Caco-2 (cell line): ENCODE measurements at regions not wholly inside any gene's neighbourhood (a gene's known extent, or its start where the extent isn't known, plus 50 kb on each side); places are given as distances from the start of the nearest gene placed in this dataset.

Source experiments
- BruUV-seq: library from RNA; stranded (reverse); fragments of 400-500 nt; replicated peaks from 2 replicates; lab custom pipeline; 2021; lab: Mats Ljungman, UMichigan
- CTCF ChIA-PET: fragments of 300-600 bp; sonication (Branson Sonifier 250); formaldehyde crosslinking; loops from one replicate; lab custom pipeline; 2022; ENCODE audit warnings: antibody characterized with exemption; lab: Charles Lee
- POLR2A ChIA-PET: fragments of 300-600 bp; sonication (Branson Sonifier 250); formaldehyde crosslinking; loops from one replicate; lab custom pipeline; 2022; ENCODE audit warnings: antibody characterized with exemption; lab: Charles Lee
- DNase-seq, 2 experiments: peaks; one replicate each; pipeline versions ENCODE4 v3.0.0 to v3.0.0-alpha.2; 2020 to 2022
- H3K27me3 ChIP-seq: replicated peaks from 2 replicates; pipeline ENCODE4 v1.6.0; 2011; ENCODE audit warnings: low read length; ENCODE audit not compliant: control insufficient read depth, insufficient read depth
- H3K36me3 ChIP-seq: 2 replicates; pipeline ENCODE4 v1.5.1; 2011; ENCODE audit warnings: low read length; ENCODE audit not compliant: control insufficient read depth, insufficient read depth
- H3K4me1 ChIP-seq: fragments of 250-450 bp; sonication (Bioruptor Pico); 2 replicates; pipeline ENCODE4 v1.5.1; 2020; ENCODE audit warnings: mild to moderate bottlenecking
- H3K4me3 ChIP-seq: 2 replicates; pipeline ENCODE4 v1.5.1; 2011; ENCODE audit warnings: low read depth, mild to moderate bottlenecking, control low read depth, low read length
- H3K9me3 ChIP-seq: fragments of 250-450 bp; sonication (Bioruptor Pico); 2 replicates; pipeline ENCODE4 v1.5.1; 2020; ENCODE audit warnings: mild to moderate bottlenecking, moderate library complexity
- H3K27ac Mint-ChIP-seq: one replicate; pipeline ENCODE4 v1.8.0; 2022; ENCODE audit warnings: mixed read lengths; ENCODE audit not compliant: unreplicated experiment
- H3K27me3 Mint-ChIP-seq: one replicate; pipeline ENCODE4 v1.8.0; 2022; ENCODE audit warnings: mixed read lengths; ENCODE audit not compliant: insufficient read depth, unreplicated experiment
- H3K36me3 Mint-ChIP-seq: one replicate; pipeline ENCODE4 v1.8.0; 2022; ENCODE audit warnings: mild to moderate bottlenecking, mixed read lengths; ENCODE audit not compliant: insufficient read depth, unreplicated experiment
- H3K4me1 Mint-ChIP-seq: one replicate; pipeline ENCODE4 v1.8.0; 2022; ENCODE audit warnings: low read depth, mixed read lengths; ENCODE audit not compliant: unreplicated experiment
- H3K4me3 Mint-ChIP-seq: one replicate; pipeline ENCODE4 v1.8.0; 2022; ENCODE audit warnings: mild to moderate bottlenecking, moderate library complexity, mixed read lengths; ENCODE audit not compliant: unreplicated experiment
- H3K9me3 Mint-ChIP-seq: one replicate; pipeline ENCODE4 v1.8.0; 2022; ENCODE audit warnings: mixed read lengths; ENCODE audit not compliant: unreplicated experiment
- CTCF ChIP-seq, 2 experiments: fragments of 200-600 bp in 1 of 2; IDR thresholded peaks; 1 replicate in 1 of 2; 2 replicates in 1 of 2; pipeline versions ENCODE4 v1.5.1 to v1.8.0; 2011 to 2022; ENCODE audit warnings: antibody characterized with exemption in 1 of 2, control low read depth in 1 of 2, inconsistent platforms in 1 of 2, low read depth in 1 of 2, low read length in 1 of 2, mild to moderate bottlenecking in 1 of 2, moderate library complexity in 1 of 2; ENCODE audit not compliant: insufficient read depth in 1 of 2, severe bottlenecking in 1 of 2, unreplicated experiment in 1 of 2
- intact Hi-C: fragments of 100-400 bp; cut with micrococcal nuclease; formaldehyde crosslinking; loops from one replicate; pipeline ENCODE4 v1.10.0; 2022; ENCODE audit not compliant: unreplicated experiment

GRCh38 chr9:21692390-21692789 is 110.0 kb upstream of the MTAP start:
- CTCF ChIA-PET: no interaction called here
- no peaks in the 10 kb centered on the region for H3K36me3 ChIP-seq
- no peak for DNase-seq
- H3K27me3 Mint-ChIP-seq: no peaks in the 10 kb centered on the region
- no peak overlapping the region for H3K27ac Mint-ChIP-seq
- no peak overlapping the region for H3K4me3 ChIP-seq
- TF ChIP-seq CTCF (IDR thresholded peaks at IDR 0.05; ENCODE audit: insufficient read depth in 1 of 2, low read depth in 1 of 2, low read length in 1 of 2, severe bottlenecking in 1 of 2, unreplicated experiment in 1 of 2): no peak
- no TSS peak for BruUV-seq
- no peaks in the 10 kb centered on the region for H3K27me3 ChIP-seq
- no peak overlapping the region for H3K4me3 Mint-ChIP-seq
- no peaks in the 10 kb centered on the region for H3K36me3 Mint-ChIP-seq
- intact Hi-C loops: no loop called here
- POLR2A ChIA-PET: no interaction called here
- no peaks in the 10 kb centered on the region for H3K4me1 ChIP-seq
- H3K9me3 ChIP-seq: no peaks in the 10 kb centered on the region
- H3K4me1 Mint-ChIP-seq: no peaks in the 10 kb centered on the region
- no peaks in the 10 kb centered on the region for H3K9me3 Mint-ChIP-seq

GRCh38 chr9:21694424-21694823 is 108.0 kb upstream of the MTAP start:
- no peak for TF ChIP-seq CTCF (IDR thresholded peaks at IDR 0.05; ENCODE audit: insufficient read depth in 1 of 2, low read depth in 1 of 2, low read length in 1 of 2, severe bottlenecking in 1 of 2, unreplicated experiment in 1 of 2)
- Histone ChIP-seq H3K27me3 (no peaks in the 10 kb centered on the region), H3K4me1 (no peaks in the 10 kb centered on the region), H3K36me3 (no peaks in the 10 kb centered on the region), H3K4me3 (no peak overlapping the region), H3K9me3 (no peaks in the 10 kb centered on the region)
- intact Hi-C loops: no loop called here
- no peaks in the 10 kb centered on the region for H3K36me3 Mint-ChIP-seq
- no TSS peak for BruUV-seq
- no peaks in the 10 kb centered on the region for H3K4me1 Mint-ChIP-seq
- no peak overlapping the region for H3K27ac Mint-ChIP-seq
- CTCF ChIA-PET: no interaction called here
- POLR2A ChIA-PET: no interaction called here
- no peaks in the 10 kb centered on the region for H3K9me3 Mint-ChIP-seq
- H3K27me3 Mint-ChIP-seq: no peaks in the 10 kb centered on the region
- no peak for DNase-seq
- no peak overlapping the region for H3K4me3 Mint-ChIP-seq

GRCh38 chr9:21695443-21695842 is 107.0 kb upstream of the MTAP start:
- intact Hi-C loops: no loop called here
- Mint-ChIP-seq H3K4me1 (no peaks in the 10 kb centered on the region), H3K9me3 (no peaks in the 10 kb centered on the region), H3K4me3 (no peak overlapping the region), H3K27ac (no peak overlapping the region), H3K27me3 (no peaks in the 10 kb centered on the region), H3K36me3 (no peaks in the 10 kb centered on the region)
- no peaks in the 10 kb centered on the region for H3K4me1 ChIP-seq
- DNase-seq: no peak
- H3K36me3 ChIP-seq: no peaks in the 10 kb centered on the region
- no peaks in the 10 kb centered on the region for H3K27me3 ChIP-seq
- no peak for TF ChIP-seq CTCF (IDR thresholded peaks at IDR 0.05; ENCODE audit: insufficient read depth in 1 of 2, low read depth in 1 of 2, low read length in 1 of 2, severe bottlenecking in 1 of 2, unreplicated experiment in 1 of 2)
- no peak overlapping the region for H3K4me3 ChIP-seq
- no peaks in the 10 kb centered on the region for H3K9me3 ChIP-seq
- POLR2A ChIA-PET: no interaction called here
- no TSS peak for BruUV-seq
- CTCF ChIA-PET: no interaction called here
